Mesodermal cell (in vitro differentiated cells): ENCODE measurements at regions not wholly inside any gene's neighbourhood (a gene's known extent, or its start where the extent isn't known, plus 50 kb on each side); places are given as distances from the start of the nearest gene placed in this dataset.

Experiments used
- H3K27ac ChIP-seq: 2 replicates; pipeline ENCODE4 v1.7.0; 2013; ENCODE audit warnings: mild to moderate bottlenecking, low read depth, low read length, moderate library complexity; ENCODE audit not compliant: severe bottlenecking
- H3K36me3 ChIP-seq: 2 replicates; pipeline ENCODE4 v1.7.1; 2013; ENCODE audit warnings: mild to moderate bottlenecking, low read length, moderate library complexity; ENCODE audit not compliant: control insufficient read depth, insufficient read depth
- H3K4me1 ChIP-seq: one replicate; pipeline ENCODE4 v1.7.1; 2013; ENCODE audit warnings: mild to moderate bottlenecking, low read length; ENCODE audit not compliant: insufficient read depth, control insufficient read depth, poor library complexity, severe bottlenecking
- H3K4me3 ChIP-seq: 2 replicates; pipeline ENCODE4 v1.7.0; 2013; ENCODE audit warnings: low read length, control low read depth, mild to moderate bottlenecking; ENCODE audit not compliant: insufficient read depth, poor library complexity, severe bottlenecking; ENCODE audit errors: extremely low read depth
- H3K9me3 ChIP-seq: 2 replicates; pipeline ENCODE4 v1.7.1; 2013; ENCODE audit warnings: mild to moderate bottlenecking, low read length, moderate library complexity; ENCODE audit not compliant: control insufficient read depth
- WGBS, 2 experiments: methylation state at CpG; one replicate each; pipeline ENCODE4 v1.1.5; 2013; ENCODE audit warnings: missing lambda C conversion rate in 2 of 2; ENCODE audit not compliant: insufficient coverage in 2 of 2; 5-methylcytosine and 5-hydroxymethylcytosine counted together

GRCh38 chr1:8267307-8267706 lies 50.6 kb upstream of the SLC45A1 start:
- Histone ChIP-seq H3K36me3 (no peaks in the 10 kb centered on the region), H3K4me1 (peaks cover 14% of the 10 kb centered on the region), H3K9me3 (no peaks in the 10 kb centered on the region), H3K4me3 (no peak overlapping the region), H3K27ac (no peak overlapping the region)
- WGBS, 2 experiments: 60 to 65% methylated on average over 4 to 5 of the region's 5 CpGs

- no peaks in the 10 kb centered on the region for H3K9me3 ChIP-seq
- no peak overlapping the region for H3K27ac ChIP-seq
- H3K4me3 ChIP-seq: no peak overlapping the region
- H3K36me3 ChIP-seq: no peaks in the 10 kb centered on the region
- 49 to 62% methylated on average over 4 to 5 of the region's 8 CpGs for WGBS, 2 experiments
- H3K4me1 ChIP-seq: peaks cover 14% of the 10 kb centered on the region
These were observed 51.3 kb upstream of the SLC45A1 start for GRCh38 chr1:8266436-8267165.

- H3K4me3 ChIP-seq: no peak overlapping the region
- H3K36me3 ChIP-seq: no peaks in the 10 kb centered on the region
- H3K9me3 ChIP-seq: no peaks in the 10 kb centered on the region
- no peak overlapping the region for H3K27ac ChIP-seq
- H3K4me1 ChIP-seq: peaks cover 20% of the 10 kb centered on the region
- 92 to 100% methylated on average over 1 of the region's 4 CpGs for WGBS, 2 experiments
These were observed 54.1 kb upstream of the SLC45A1 start for GRCh38 chr1:8263791-8264190.

GRCh38 chr1:8261398-8261762 lies 56.5 kb upstream of the SLC45A1 start:
- no peaks in the 10 kb centered on the region for H3K9me3 ChIP-seq
- no peak overlapping the region for H3K27ac ChIP-seq
- H3K4me3 ChIP-seq: no peak overlapping the region
- H3K36me3 ChIP-seq: no peaks in the 10 kb centered on the region
- WGBS, 2 experiments: no CpG with 5 or more reads among the region's 1 CpG
- peaks cover 19% of the 10 kb centered on the region for H3K4me1 ChIP-seq

- H3K4me1 ChIP-seq: peaks cover 19% of the 10 kb centered on the region
- no peaks in the 10 kb centered on the region for H3K36me3 ChIP-seq
- H3K9me3 ChIP-seq: no peaks in the 10 kb centered on the region
- H3K4me3 ChIP-seq: no peak overlapping the region
- WGBS, 2 experiments: 60 to 68% methylated on average over 12 to 13 of the region's 13 CpGs
- H3K27ac ChIP-seq: no peak overlapping the region
These were observed 58.2 kb upstream of the SLC45A1 start for GRCh38 chr1:8259498-8260290.

GRCh38 chr1:8257621-8258020 lies 60.3 kb upstream of the SLC45A1 start:
- WGBS, 2 experiments: 99% methylated on average over 7 of the region's 7 CpGs

GRCh38 chr1:8256321-8256720 lies 61.6 kb upstream of the SLC45A1 start:
- H3K36me3 ChIP-seq: no peaks in the 10 kb centered on the region
- WGBS, 2 experiments: 92 to 98% methylated on average over 5 to 6 of the region's 7 CpGs
- no peaks in the 10 kb centered on the region for H3K9me3 ChIP-seq
- H3K4me1 ChIP-seq: peaks cover 13% of the 10 kb centered on the region
- H3K4me3 ChIP-seq: no peak overlapping the region
- no peak overlapping the region for H3K27ac ChIP-seq

More at GRCh38 chr1:8257621-8258020, 60.3 kb upstream of the SLC45A1 start:
- Histone ChIP-seq H3K27ac (no peak overlapping the region), H3K4me3 (no peak overlapping the region), H3K9me3 (no peaks in the 10 kb centered on the region), H3K4me1 (peaks cover 13% of the 10 kb centered on the region), H3K36me3 (no peaks in the 10 kb centered on the region)

GRCh38 chr1:8255712-8256111 lies 62.2 kb upstream of the SLC45A1 start:
- Histone ChIP-seq H3K36me3 (no peaks in the 10 kb centered on the region), H3K9me3 (no peaks in the 10 kb centered on the region), H3K27ac (no peak overlapping the region), H3K4me3 (no peak overlapping the region), H3K4me1 (peaks cover 13% of the 10 kb centered on the region)
- 73 to 86% methylated on average over 3 to 4 of the region's 5 CpGs for WGBS, 2 experiments

- Histone ChIP-seq H3K4me3 (no peak overlapping the region), H3K4me1 (peaks cover 6% of the 10 kb centered on the region), H3K9me3 (no peaks in the 10 kb centered on the region), H3K27ac (no peak overlapping the region), H3K36me3 (no peaks in the 10 kb centered on the region)
- WGBS, 2 experiments: 88 to 99% methylated on average over 10 to 13 of the region's 13 CpGs
These were observed 65.5 kb upstream of the SLC45A1 start for GRCh38 chr1:8252266-8252951.

- WGBS, 2 experiments: 93 to 94% methylated on average over 5 to 7 of the region's 9 CpGs
- no peaks in the 10 kb centered on the region for H3K36me3 ChIP-seq
- H3K9me3 ChIP-seq: no peaks in the 10 kb centered on the region
- H3K27ac ChIP-seq: no peak overlapping the region
- H3K4me1 ChIP-seq: peaks cover 6% of the 10 kb centered on the region
- H3K4me3 ChIP-seq: no peak overlapping the region
These were observed 66.3 kb upstream of the SLC45A1 start for GRCh38 chr1:8251635-8252034.
